T-helper 2 cell treated with Interferon-gamma antibody and Interleukin-4, amounts not matched to agents 5 μg/mL and 100 μg/mL, for 36 hours (primary cell): ENCODE measurements at regions not wholly inside any gene's neighbourhood (a gene's known extent, or its start where the extent isn't known, plus 50 kb on each side); places are given as distances from the start of the nearest gene placed in this dataset.
"Not testable (repeated sequence)": the region's sequence is repeated elsewhere in the genome, so short reads cannot be mapped to it uniquely, and the experiment has no call there.

Experiments used
- DNase-seq: peaks from one replicate; pipeline ENCODE4 v3.0.0; 2021; ENCODE audit warnings: low spot score
- H3K27ac Mint-ChIP-seq: one replicate; pipeline ENCODE4 v1.8.0; 2021; ENCODE audit warnings: mild to moderate bottlenecking, mixed read lengths
- H3K27me3 Mint-ChIP-seq: one replicate; pipeline ENCODE4 v1.8.0; 2021; ENCODE audit warnings: low read depth, mixed read lengths
- H3K36me3 Mint-ChIP-seq: one replicate; pipeline ENCODE4 v1.8.0; 2021; ENCODE audit warnings: low read depth, mixed read lengths
- H3K4me1 Mint-ChIP-seq: one replicate; pipeline ENCODE4 v1.8.0; 2021; ENCODE audit warnings: low read depth, mixed read lengths
- H3K4me3 Mint-ChIP-seq: one replicate; pipeline ENCODE4 v1.8.0; 2022; ENCODE audit warnings: mild to moderate bottlenecking, moderate library complexity, mixed read lengths
- H3K9me3 Mint-ChIP-seq: one replicate; pipeline ENCODE4 v1.8.0; 2021; ENCODE audit warnings: mixed read lengths

GRCh38 chr16:85286066-85286831 is 174.0 kb upstream of the CIBAR2 start:
- Mint-ChIP-seq H3K4me3 (no peak overlapping the region), H3K27me3 (no peaks in the 10 kb centered on the region), H3K4me1 (no peaks in the 10 kb centered on the region), H3K9me3 (no peaks in the 10 kb centered on the region), H3K36me3 (no peaks in the 10 kb centered on the region), H3K27ac (no peak overlapping the region)
- DNase-seq, result no peak

GRCh38 chr16:85286951-85287814 is 174.9 kb upstream of the CIBAR2 start:
- no peaks in the 10 kb centered on the region for H3K36me3 Mint-ChIP-seq
- DNase-seq, result no peak
- H3K4me3 Mint-ChIP-seq, result no peak overlapping the region
- no peaks in the 10 kb centered on the region for H3K9me3 Mint-ChIP-seq
- no peak overlapping the region for H3K27ac Mint-ChIP-seq
- no peaks in the 10 kb centered on the region for H3K4me1 Mint-ChIP-seq
- H3K27me3 Mint-ChIP-seq, result no peaks in the 10 kb centered on the region

GRCh38 chr16:85287815-85288109 is 175.5 kb upstream of the CIBAR2 start:
- not testable (repeated sequence) for H3K27me3 Mint-ChIP-seq, H3K27ac Mint-ChIP-seq, H3K4me1 Mint-ChIP-seq, DNase-seq, H3K9me3 Mint-ChIP-seq, H3K4me3 Mint-ChIP-seq, H3K36me3 Mint-ChIP-seq

- no peaks in the 10 kb centered on the region for H3K36me3 Mint-ChIP-seq
- H3K27ac Mint-ChIP-seq, result no peak overlapping the region
- H3K9me3 Mint-ChIP-seq, result no peaks in the 10 kb centered on the region
- H3K27me3 Mint-ChIP-seq, result no peaks in the 10 kb centered on the region
- DNase-seq, result no peak
- no peaks in the 10 kb centered on the region for H3K4me1 Mint-ChIP-seq
- H3K4me3 Mint-ChIP-seq, result no peak overlapping the region
Measured at GRCh38 chr16:85288341-85288868, 176.1 kb upstream of the CIBAR2 start.

DNA sequence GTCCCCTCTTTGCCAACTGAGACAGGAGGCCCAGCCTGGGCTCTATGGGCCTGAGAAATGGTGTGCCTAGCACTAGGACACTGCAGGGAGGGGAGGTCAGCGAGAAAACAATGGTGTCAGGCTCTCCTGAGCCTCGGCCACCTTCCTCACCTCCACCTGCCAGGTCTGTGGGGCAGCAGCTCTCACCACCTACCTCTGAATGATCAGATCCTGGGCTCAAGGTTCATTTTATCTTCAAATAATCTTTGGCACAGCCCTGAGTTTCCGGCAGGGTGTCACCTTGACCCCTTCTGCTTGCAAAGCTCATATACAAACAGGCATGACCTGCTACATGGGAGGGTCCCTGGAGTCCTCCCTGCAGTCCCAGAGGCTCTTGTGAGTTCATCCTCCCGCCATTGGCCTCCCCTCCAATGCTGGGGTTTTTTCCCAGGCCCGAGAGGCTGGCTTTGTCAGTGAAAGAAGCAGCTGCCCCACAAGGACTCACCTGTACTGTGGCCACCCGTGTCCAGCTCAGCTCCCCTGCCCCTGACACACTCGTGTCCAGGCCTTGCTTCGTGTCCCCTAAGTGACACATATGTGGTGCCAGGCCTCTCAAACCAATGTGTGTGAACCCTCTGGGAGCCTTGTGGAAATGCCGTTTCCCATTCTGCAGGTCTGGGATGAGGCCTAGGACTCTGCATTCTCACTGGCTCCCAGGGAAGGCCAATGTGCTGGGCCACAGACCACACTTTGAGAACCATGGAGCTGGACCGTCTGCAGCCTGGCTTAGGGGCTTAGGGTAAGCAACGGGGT is 176.8 kb upstream of the CIBAR2 start:
- Mint-ChIP-seq H3K4me1 (no peaks in the 10 kb centered on the region), H3K27me3 (no peaks in the 10 kb centered on the region), H3K4me3 (no peak overlapping the region), H3K9me3 (no peaks in the 10 kb centered on the region), H3K36me3 (no peaks in the 10 kb centered on the region), H3K27ac (no peak overlapping the region)
- DNase-seq, result no peak

DNA sequence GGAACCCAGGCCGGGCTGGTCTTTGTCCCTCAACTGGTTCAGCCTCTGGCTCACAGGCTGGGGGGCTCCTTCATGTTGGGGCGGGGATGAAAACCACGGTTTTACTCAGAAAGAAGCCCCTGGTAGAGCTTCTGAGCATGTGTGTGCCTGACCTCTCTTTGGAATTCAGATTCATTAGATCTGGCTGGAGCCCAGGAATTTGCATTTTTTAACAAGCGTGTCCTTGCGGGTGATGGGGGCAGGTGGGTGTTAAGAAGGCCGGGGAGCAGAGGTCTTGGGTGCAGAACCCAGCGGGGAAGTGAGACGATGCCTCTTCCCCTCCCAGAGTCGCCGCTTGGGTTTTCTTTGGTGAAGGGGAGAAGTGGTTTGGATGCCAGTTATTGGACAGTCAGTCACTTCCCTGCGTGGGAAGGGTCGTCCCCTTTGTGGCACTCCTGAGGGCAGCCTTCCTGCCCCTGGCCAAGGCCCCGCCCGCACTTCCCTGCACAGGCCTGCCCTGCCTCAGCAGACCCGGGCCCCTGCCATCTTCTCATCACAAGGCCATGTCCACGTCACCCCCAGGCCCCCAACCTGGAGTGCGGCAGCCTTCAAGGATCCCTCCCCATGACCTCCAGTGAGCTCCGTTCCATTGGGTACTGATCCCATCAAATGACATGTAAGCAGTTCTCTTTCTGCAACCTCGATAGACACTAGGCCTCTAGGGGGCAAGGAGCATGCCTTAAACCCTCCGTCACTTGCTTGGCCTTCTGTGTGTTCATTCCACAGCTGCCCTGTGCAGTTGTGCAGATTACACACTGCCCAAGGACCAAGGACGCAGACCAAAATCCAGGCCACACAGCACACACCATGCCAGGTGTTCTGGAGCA is 177.7 kb upstream of the CIBAR2 start:
- H3K4me1 Mint-ChIP-seq, result no peaks in the 10 kb centered on the region
- no peak overlapping the region for H3K4me3 Mint-ChIP-seq
- no peaks in the 10 kb centered on the region for H3K36me3 Mint-ChIP-seq
- no peaks in the 10 kb centered on the region for H3K9me3 Mint-ChIP-seq
- H3K27me3 Mint-ChIP-seq, result no peaks in the 10 kb centered on the region
- H3K27ac Mint-ChIP-seq, result no peak overlapping the region
- DNase-seq, result no peak

DNA sequence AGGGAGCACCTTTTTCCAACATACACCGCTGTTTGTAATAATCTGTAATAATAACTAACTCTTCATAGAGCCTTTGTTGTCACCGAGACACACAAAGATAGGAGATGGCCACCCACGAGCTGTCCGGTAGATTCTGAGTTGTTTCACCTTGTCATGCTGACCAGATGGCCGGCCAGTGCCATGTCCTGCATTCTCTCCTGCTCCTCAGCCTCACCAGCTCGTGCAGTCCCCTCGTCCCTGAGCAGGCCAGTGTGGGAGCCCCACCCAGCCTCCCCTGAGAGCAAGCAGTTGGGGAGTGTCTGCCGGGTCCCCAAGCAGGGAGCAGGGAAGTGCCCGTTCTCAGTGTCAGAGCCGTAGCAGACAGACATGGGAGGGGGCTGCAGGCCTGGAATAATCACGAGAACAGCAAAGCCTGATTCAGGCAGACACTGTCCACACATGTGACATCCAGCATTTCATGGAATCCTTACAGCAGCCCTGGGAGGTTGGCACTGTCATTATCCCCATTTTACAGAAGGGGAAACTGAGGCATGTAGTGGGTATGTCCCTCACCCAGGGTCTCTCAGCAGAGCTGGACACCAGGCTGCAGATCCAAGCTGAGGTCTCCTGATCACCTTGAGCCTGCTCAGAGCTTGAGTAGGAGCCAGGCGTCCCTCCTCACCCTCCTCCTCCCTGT is 178.5 kb upstream of the CIBAR2 start:
- Mint-ChIP-seq H3K36me3 (no peaks in the 10 kb centered on the region), H3K27ac (no peak overlapping the region), H3K9me3 (no peaks in the 10 kb centered on the region), H3K4me1 (no peaks in the 10 kb centered on the region), H3K27me3 (no peaks in the 10 kb centered on the region), H3K4me3 (no peak overlapping the region)
- DNase-seq, result no peak

DNA sequence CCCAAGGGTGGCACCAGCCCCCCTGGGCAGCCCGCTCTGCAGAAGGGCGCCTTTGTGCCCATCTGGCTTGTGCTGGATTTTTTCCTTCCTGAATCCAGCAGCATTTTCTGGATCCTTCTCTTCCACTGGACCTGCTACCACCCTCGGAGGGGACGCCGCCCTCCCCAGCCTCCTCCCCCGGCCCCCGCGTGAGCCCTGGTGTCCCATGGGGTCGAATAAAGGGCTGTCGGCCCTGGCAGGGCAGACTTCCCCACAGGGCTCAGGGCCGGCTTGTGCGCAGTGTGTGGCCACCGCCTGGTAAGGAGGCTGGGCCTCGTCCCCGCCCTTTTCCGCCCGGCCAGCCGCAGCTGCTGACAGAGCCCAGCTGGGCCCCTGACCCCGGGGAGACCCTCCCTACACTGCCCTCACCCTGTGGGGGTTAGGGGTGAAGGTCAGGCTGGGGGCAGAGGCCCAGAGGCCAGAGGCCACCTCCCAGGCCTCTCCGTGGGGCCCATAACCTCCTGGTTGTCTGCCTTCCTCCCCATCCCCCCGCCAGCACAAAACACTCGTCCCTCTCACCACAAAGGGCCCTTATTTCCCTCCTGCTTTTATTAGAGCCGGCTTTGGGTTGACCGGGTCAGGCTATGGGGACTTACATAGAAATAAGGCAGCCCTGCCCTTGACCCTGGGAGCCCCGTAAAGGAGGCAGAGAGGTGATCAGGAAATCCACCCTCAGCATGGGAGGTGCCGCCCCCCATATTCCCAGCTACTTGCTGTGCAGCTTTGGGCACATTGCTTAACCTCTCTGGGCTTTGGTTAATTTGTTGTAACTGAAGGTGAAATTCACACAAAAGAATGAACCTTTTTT is 179.3 kb upstream of the CIBAR2 start:
- no peak overlapping the region for H3K4me3 Mint-ChIP-seq
- H3K4me1 Mint-ChIP-seq, result no peaks in the 10 kb centered on the region
- H3K36me3 Mint-ChIP-seq, result no peaks in the 10 kb centered on the region
- H3K27ac Mint-ChIP-seq, result no peak overlapping the region
- no peaks in the 10 kb centered on the region for H3K27me3 Mint-ChIP-seq
- DNase-seq, result no peak
- no peaks in the 10 kb centered on the region for H3K9me3 Mint-ChIP-seq

DNA sequence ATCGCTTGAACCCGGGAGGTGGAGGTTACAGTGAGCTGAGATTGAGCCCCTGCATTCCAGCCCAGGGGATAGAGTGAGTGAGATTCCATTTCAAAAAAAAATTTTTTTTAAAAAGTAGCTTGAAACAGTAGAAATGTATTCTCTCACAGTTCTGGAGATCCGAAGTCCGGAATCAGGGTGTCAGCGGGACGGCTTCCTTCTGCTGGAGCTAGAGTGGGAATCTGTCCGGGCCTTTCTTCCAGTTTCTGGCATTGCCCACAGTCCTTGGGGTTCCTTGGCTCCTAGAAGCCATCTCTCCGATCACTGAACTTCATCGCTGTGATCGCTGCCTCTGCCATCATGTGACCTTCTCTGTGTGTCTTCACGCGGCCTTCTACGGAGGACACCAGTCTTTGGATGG is 181.2 kb upstream of the CIBAR2 start:
- H3K4me1 Mint-ChIP-seq, result no peaks in the 10 kb centered on the region
- DNase-seq, result no peak
- H3K9me3 Mint-ChIP-seq, result no peaks in the 10 kb centered on the region
- H3K27me3 Mint-ChIP-seq, result no peaks in the 10 kb centered on the region
- H3K4me3 Mint-ChIP-seq, result no peak overlapping the region
- no peaks in the 10 kb centered on the region for H3K36me3 Mint-ChIP-seq
- H3K27ac Mint-ChIP-seq, result no peak overlapping the region

GRCh38 chr16:85293904-85294642 is 181.8 kb upstream of the CIBAR2 start:
- Mint-ChIP-seq H3K4me1 (no peaks in the 10 kb centered on the region), H3K9me3 (no peaks in the 10 kb centered on the region), H3K4me3 (no peak overlapping the region), H3K36me3 (no peaks in the 10 kb centered on the region), H3K27ac (no peak overlapping the region), H3K27me3 (no peaks in the 10 kb centered on the region)
- no peak for DNase-seq

DNA sequence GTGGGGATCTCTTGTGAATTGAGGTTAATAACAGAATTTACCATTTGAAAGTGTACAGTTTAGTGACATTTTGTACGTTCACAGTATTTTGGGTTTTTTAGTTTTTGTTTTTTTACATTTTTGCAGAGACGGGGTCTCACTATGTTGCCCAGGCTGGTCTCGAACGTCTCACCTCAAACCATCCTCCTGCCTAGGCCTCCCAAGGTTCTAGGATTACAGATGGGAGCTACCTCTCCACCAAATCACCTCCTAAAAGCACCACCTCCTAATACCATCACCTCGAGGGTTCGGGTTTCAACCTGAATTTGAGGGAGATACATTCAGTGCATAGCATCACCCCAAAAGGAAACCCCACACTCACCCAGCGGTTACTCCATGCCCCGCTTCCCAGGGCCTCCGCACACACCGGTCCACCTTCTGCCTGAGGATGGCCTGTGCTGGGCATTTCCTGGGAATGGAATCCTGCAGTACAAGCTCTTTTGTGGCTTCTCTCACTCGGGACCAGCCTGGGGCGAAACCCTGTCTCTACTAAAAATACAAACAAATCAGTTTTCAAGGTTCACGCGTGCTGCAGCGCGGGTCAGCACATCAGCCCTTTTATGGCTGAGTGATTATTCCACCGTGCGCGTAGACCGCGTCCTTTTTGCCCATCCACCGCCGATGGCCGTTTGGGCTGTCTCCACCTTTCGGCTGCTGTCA is 182.7 kb upstream of the CIBAR2 start:
- no peak for DNase-seq
- no peak overlapping the region for H3K4me3 Mint-ChIP-seq
- no peaks in the 10 kb centered on the region for H3K36me3 Mint-ChIP-seq
- H3K27me3 Mint-ChIP-seq, result no peaks in the 10 kb centered on the region
- H3K9me3 Mint-ChIP-seq, result no peaks in the 10 kb centered on the region
- H3K4me1 Mint-ChIP-seq, result no peaks in the 10 kb centered on the region
- no peak overlapping the region for H3K27ac Mint-ChIP-seq
